H1 (cell line): ENCODE measurements at regions not wholly inside any gene's neighbourhood (a gene's known extent, or its start where the extent isn't known, plus 50 kb on each side); places are given as distances from the start of the nearest gene placed in this dataset.
A peak's percentile ranks its signal among the peaks of the same experiment; 100 is the strongest.

ENCODE experiments used
- BACH1 ChIP-seq: IDR thresholded peaks from 2 replicates; pipeline ENCODE4 v1.6.1; 2012; ENCODE audit warnings: low read length, improper control_type of control experiment
- CBX5 ChIP-seq: fragments of 300-800, 300-1000 bp; sonication (generic); IDR thresholded peaks from 2 replicates; pipeline ENCODE4 v1.7.1; 2016; ENCODE audit warnings: antibody characterized with exemption, low read length, low read depth
- CHD1 ChIP-seq: IDR thresholded peaks from 2 replicates; pipeline ENCODE4 v1.6.1; 2012; ENCODE audit warnings: low read depth, low read length, improper control_type of control experiment
- MAFK ChIP-seq: IDR thresholded peaks from 2 replicates; pipeline ENCODE4 v1.6.1; 2012; ENCODE audit warnings: low read depth, mild to moderate bottlenecking, improper control_type of control experiment, low read length
- RNF2 ChIP-seq: fragments of 200-900, 300-1000 bp; sonication (generic); IDR thresholded peaks from 2 replicates; pipeline ENCODE4 v1.7.1; 2016; ENCODE audit warnings: borderline replicate concordance, low read depth, mild to moderate bottlenecking, antibody characterized with exemption, low read length; ENCODE audit not compliant: poor library complexity, severe bottlenecking; ENCODE audit errors: missing control alignments
- RXRA ChIP-seq: IDR thresholded peaks from 2 replicates; pipeline ENCODE4 v1.6.1; 2011; ENCODE audit warnings: low read depth, mild to moderate bottlenecking, low read length, moderate library complexity; ENCODE audit not compliant: insufficient read depth
- SP2 ChIP-seq: IDR thresholded peaks from 2 replicates; pipeline ENCODE4 v1.6.1; 2012; ENCODE audit warnings: mild to moderate bottlenecking, low read length, inconsistent platforms
- SRF ChIP-seq: IDR thresholded peaks from 2 replicates; pipeline ENCODE4 v1.6.1; 2011; ENCODE audit warnings: mild to moderate bottlenecking, low read depth, low read length, moderate library complexity
- TF ChIP-seq, protein P1 (sequence below): IDR thresholded peaks from 2 replicates; pipeline ENCODE4 v1.6.1; 2011; ENCODE audit warnings: low read depth, mild to moderate bottlenecking, low read length; ENCODE audit not compliant: insufficient read depth

- TF ChIP-seq SRF (no peak), CHD1 (no peak), MAFK (peak; percentile 91), SP2 (no peak), RNF2 (no peak), CBX5 (no peak), BACH1 (no peak), RXRA (no peak)
- TF ChIP-seq, protein P1, sequence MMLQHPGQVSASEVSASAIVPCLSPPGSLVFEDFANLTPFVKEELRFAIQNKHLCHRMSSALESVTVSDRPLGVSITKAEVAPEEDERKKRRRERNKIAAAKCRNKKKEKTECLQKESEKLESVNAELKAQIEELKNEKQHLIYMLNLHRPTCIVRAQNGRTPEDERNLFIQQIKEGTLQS: no peak
Observed at GRCh38 chr13:74040200-74040599, 94.0 kb downstream of the KLF12 start (continued).
